Muscle of back (tissue), 3 donors: ENCODE measurements at regions not wholly inside any gene's neighbourhood (a gene's known extent, or its start where the extent isn't known, plus 50 kb on each side); places are given as distances from the start of the nearest gene placed in this dataset.
A peak's percentile ranks its signal among the peaks of the same experiment; 100 is the strongest.
"Not testable (repeated sequence)": the region's sequence is repeated elsewhere in the genome, so short reads cannot be mapped to it uniquely, and the experiment has no call there.

ENCODE experiments used
- DNase-seq, 3 donors: peaks; one replicate each; pipeline versions ENCODE4 v3.0.0 to v3.0.0-alpha.2; 2013

- DNase-seq, result no peak
Measured at GRCh38 chr5:145658435-145658834, 176.7 kb downstream of the PRELID2 start.

GRCh38 chr5:145652700-145653099 lies 182.4 kb downstream of the PRELID2 start:
- DNase-seq, result not testable (repeated sequence)

- not testable (repeated sequence) for DNase-seq
Measured at GRCh38 chr5:145647137-145647536, 188.0 kb downstream of the PRELID2 start.

GRCh38 chr5:145643214-145643613 lies 191.9 kb downstream of the PRELID2 start:
- not testable (repeated sequence) for DNase-seq

- DNase-seq, result no peak
Measured at GRCh38 chr5:145637396-145637795, 197.7 kb downstream of the PRELID2 start.

- DNase-seq, result no peak
Measured at GRCh38 chr5:145636371-145636770, 198.8 kb downstream of the PRELID2 start.

- DNase-seq, result no peak
Measured at GRCh38 chr5:145633474-145633873, 201.7 kb downstream of the PRELID2 start.

- DNase-seq, result no peak
Measured at GRCh38 chr5:145632701-145633100, 202.4 kb downstream of the PRELID2 start.

GRCh38 chr5:145629047-145629446 lies 206.1 kb downstream of the PRELID2 start:
- DNase-seq, result no peak

GRCh38 chr5:145628525-145628924 lies 206.6 kb downstream of the PRELID2 start:
- DNase-seq, result no peak

GRCh38 chr5:145619806-145620310 lies 215.3 kb downstream of the PRELID2 start:
- no peak for DNase-seq

GRCh38 chr5:145616739-145617138 lies 218.4 kb downstream of the PRELID2 start:
- DNase-seq, result not testable (repeated sequence)

GRCh38 chr5:145598983-145599382 lies 236.2 kb downstream of the PRELID2 start:
- no peak for DNase-seq

- DNase-seq, result no peak
Measured at GRCh38 chr5:145598184-145598583, 237.0 kb downstream of the PRELID2 start.

GRCh38 chr5:145591578-145591977 lies 243.6 kb downstream of the PRELID2 start:
- DNase-seq, result peak in 1 of 3 donors; percentile 11

GRCh38 chr5:145589063-145589462 lies 246.1 kb downstream of the PRELID2 start:
- no peak for DNase-seq

GRCh38 chr5:145588558-145588957 lies 246.6 kb downstream of the PRELID2 start:
- DNase-seq, result no peak

GRCh38 chr5:145588113-145588512 lies 247.0 kb downstream of the PRELID2 start:
- DNase-seq, result no peak

- peak; percentile 29 to 73 (median 58) for DNase-seq
Measured at GRCh38 chr5:145587710-145588109, 247.4 kb downstream of the PRELID2 start.

GRCh38 chr5:145587308-145587672 lies 247.9 kb downstream of the PRELID2 start:
- no peak for DNase-seq

GRCh38 chr5:145586661-145587307 lies 248.4 kb downstream of the PRELID2 start:
- DNase-seq, result no peak

- DNase-seq, result no peak
Measured at GRCh38 chr5:145585443-145586148, 249.5 kb downstream of the PRELID2 start.

GRCh38 chr5:145579301-145579700 lies 255.8 kb downstream of the PRELID2 start:
- no peak for DNase-seq
